HG03196 (cell line): ENCODE measurements at regions not wholly inside any gene's neighbourhood (a gene's known extent, or its start where the extent isn't known, plus 50 kb on each side); places are given as distances from the start of the nearest gene placed in this dataset.

ENCODE experiments used
- ATAC-seq: cut with Tn5 transposase; IDR thresholded peaks from one replicate; pipeline ENCODE4 v1.9.1; 2021; ENCODE audit not compliant: unreplicated experiment

- no peak for ATAC-seq
These were observed 52.5 kb upstream of the PITX2 start for GRCh38 chr4:110675426-110675825.

- no peak for ATAC-seq
These were observed 53.4 kb upstream of the PITX2 start for GRCh38 chr4:110676241-110676640.

DNA sequence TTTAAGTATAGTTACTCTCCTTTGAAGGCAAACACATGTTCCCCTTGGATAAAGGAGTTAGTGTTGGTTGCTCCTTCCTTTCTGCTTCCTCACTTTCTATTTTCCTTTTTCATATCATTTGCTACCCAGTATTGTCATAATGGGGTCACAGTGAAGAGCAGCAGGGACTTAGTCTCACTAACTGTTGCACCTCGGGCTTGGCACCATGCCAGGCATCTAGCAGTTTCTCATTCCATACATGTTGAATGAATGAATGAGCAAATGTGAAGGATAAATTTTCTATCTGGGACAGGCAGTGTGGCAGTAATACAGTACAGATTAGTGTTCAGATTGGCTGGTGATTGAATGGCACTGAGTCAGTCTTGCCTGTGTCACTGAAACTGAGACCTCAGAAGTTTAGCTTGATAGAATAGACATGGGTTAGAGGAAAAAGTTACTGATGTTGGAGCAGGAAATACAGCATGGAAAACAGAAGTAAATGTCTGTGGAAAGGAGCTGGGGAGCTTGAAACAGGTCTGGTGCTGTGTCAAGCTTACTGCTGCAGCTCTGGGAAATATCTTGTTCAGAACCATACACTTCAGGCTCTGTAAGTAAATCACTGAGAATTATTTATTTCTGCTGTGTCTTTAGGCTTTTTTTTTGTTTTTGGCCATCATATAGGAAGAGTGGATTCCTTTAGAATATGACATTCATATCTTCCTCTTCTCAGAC is 55.8 kb upstream of the PITX2 start:
- no peak for ATAC-seq

DNA sequence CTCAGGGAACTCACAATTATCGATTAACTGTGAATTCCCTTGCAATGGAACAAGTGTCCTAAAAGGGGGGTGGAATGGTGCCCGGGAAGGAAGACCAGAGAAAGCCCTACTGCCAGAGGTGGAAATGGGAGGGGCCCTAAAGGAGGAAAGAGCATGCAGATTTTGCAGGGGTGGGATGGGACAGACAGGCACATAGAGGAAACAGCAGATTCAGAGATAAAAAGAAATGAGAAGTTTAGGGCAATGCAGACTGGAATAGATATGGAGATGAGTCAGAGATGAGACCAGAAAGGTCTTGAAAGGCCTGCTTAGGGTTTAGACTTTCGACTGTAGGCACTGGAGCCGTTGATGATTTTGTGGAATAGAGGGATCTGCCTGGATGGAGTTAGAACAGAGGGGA is 57.4 kb upstream of the PITX2 start:
- ATAC-seq: no peak

GRCh38 chr4:110681381-110681780 is 58.5 kb upstream of the PITX2 start:
- no peak for ATAC-seq

- no peak for ATAC-seq
These were observed 59.4 kb upstream of the PITX2 start for GRCh38 chr4:110682311-110682710.

GRCh38 chr4:110683601-110684000 is 60.7 kb upstream of the PITX2 start:
- ATAC-seq: no peak

DNA sequence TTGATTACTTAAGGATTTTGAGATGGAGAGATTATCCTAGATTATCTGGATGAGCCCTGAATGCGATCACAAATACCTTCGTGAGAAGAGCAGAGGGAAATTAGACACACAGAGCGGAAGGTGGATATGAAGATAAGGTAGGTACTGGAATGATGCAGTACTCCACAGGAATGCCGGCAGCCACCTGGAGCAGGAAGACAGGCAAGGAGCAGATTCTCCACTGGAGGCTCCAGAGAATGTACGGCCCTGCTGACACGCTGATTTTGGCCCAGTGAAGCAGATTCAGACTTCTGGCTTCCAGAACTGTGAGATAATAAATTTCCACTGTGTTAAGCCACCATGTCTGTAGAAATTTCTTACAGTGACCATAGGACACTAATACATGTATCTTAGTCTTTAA is 79.4 kb upstream of the PITX2 start:
- no peak for ATAC-seq

- no peak for ATAC-seq
These were observed 82.0 kb upstream of the PITX2 start for GRCh38 chr4:110704748-110705439.

DNA sequence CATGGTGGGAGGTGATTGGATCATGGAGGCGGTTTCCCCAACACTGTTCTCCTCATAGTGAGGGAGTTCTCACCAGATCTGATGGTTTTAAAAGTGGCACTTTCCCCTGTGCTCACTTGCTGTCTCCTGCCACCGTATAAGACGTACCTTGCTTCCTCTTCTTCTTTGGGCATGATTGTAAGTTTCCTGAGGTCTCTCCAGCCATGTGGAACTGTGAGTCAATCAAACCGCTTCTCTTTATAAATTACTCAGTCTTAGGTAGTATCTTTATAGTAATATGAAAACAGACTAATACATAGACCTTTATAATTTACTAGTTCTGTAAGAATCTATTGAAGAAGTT is 82.5 kb upstream of the PITX2 start:
- no peak for ATAC-seq

- ATAC-seq: no peak
These were observed 87.2 kb upstream of the PITX2 start for GRCh38 chr4:110710070-110710469.

GRCh38 chr4:110712486-110712885 is 89.6 kb upstream of the PITX2 start:
- no peak for ATAC-seq

- no peak for ATAC-seq
These were observed 107.4 kb upstream of the PITX2 start for GRCh38 chr4:110730318-110730717.

- ATAC-seq: no peak
These were observed 111.0 kb upstream of the PITX2 start for GRCh38 chr4:110733901-110734300.

- no peak for ATAC-seq
These were observed 112.8 kb upstream of the PITX2 start for GRCh38 chr4:110735686-110736085.

DNA sequence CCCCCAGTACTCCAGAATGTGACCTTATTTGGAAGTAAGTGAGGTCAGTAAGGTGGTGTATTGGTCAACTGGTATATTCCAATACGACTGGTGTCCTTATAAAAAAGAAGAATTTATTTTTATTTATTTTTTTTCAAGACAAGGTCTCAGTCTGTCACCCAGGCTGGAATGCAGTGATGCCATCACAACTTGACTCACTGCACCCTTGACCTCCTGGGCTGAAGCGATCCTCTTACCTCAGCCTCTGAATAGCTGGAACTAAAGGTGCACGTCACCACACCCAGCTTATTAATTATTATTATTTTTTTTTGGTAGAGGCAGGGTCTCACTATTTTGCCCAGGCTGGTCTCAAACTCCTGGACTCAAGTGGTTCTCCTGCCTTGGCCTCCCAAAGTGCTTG is 115.1 kb upstream of the PITX2 start:
- ATAC-seq: no peak

DNA sequence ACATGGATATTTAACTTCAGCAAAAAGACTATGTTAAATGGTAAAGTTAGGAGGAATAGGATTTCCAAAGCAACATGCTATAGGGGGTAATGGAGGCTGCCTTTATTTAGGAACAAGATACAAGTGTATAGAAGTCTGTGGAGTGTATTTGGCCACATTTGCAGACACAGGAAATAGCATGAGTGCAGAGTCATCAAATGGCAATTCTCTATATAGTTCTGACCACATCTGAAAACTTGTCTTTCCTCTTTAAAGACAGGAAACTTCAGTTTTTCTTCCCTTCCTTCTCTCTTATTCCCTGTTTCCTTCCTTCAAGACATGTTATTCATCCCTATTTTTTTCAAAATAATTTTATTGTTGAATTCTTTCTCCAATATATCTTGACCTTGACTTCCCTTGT is 119.3 kb upstream of the PITX2 start:
- no peak for ATAC-seq

GRCh38 chr4:110748071-110748470 is 125.2 kb upstream of the PITX2 start:
- ATAC-seq: no peak

DNA sequence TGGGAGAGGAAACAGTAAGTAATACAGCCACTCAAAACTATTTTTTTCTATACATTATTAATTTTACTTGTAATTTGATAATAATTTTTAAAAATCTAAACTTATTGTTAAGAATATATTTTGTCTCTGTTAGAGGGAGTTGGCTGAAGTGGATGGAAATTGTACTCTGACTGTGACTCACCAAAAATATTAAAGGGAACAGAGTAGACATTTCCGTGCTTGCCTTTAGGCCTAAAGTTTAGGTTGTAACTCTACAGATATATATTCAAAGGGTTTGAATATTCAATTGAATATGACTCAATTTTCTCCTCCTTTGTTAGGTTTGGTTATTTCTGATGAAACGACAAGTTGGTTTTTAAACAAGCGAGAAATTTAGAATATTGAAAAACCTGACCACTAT is 128.3 kb upstream of the PITX2 start:
- no peak for ATAC-seq

DNA sequence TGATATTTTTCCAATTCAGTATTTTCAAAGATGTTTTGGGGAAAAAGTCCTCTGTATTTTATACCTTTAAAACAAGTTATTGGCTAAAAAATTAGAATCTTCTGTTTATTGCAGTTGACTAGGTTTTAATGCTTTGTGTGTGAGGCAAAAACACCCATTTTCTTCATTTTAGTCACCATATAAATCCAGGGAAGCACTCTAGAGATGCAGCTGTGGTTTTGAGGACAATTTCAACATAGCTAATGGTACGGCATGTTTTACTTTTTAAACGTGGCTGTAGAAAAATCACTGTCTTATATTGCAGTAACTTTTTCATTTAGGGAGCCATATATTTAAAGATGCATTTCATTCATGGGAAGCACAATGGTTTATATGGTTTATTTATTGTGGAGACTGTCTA is 129.1 kb upstream of the PITX2 start:
- ATAC-seq: no peak

DNA sequence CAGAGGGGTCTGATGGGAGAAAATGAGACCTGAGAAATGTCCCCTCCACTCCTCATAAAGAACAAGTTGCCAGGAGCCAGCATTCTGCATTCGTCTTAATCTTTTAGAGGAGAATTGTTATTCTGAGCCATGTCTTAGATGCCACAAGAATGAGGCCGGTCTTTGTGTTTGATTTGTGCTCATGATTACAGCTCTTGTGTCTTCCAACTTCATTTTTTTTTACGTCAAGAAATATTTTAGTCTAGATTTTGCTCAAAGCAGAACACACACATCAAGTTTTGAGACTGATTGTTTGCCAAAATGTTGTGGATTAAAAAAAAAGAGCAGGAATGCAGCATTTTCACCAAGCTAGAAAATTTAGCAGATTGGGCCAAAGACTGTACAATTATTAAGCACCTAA is 130.6 kb upstream of the PITX2 start:
- ATAC-seq: no peak

- ATAC-seq: no peak
These were observed 131.8 kb upstream of the PITX2 start for GRCh38 chr4:110754716-110755115.

- no peak for ATAC-seq
These were observed 146.7 kb upstream of the PITX2 start for GRCh38 chr4:110769578-110769977.
